ENCODE measurements at regions not wholly inside any gene's neighbourhood (a gene's known extent, or its start where the extent isn't known, plus 50 kb on each side); places are given as distances from the start of the nearest gene placed in this dataset.

- DNase-seq (ENCODE audit: low read depth, low spot score) = no peak
- intact Hi-C loops (cut with micrococcal nuclease; ENCODE audit: unreplicated experiment) (no loop called here), in situ Hi-C loops (cut with HindIII; ENCODE audit: low pct_unique_long_range_greater_than_20kb, low sequenced_read_pairs) (no loop called here)
- Histone ChIP-seq H3K9me3 (ENCODE audit: control insufficient read depth, insufficient read depth, low read depth, low read length) (no peaks in the 10 kb centered on the region), H3K4me1 (ENCODE audit: control insufficient read depth, insufficient read depth, low read length) (no peaks in the 10 kb centered on the region), H3K27ac (ENCODE audit: low read length) (no peak overlapping the region), H3K27me3 (ENCODE audit: control insufficient read depth, insufficient read depth, low read length) (no peaks in the 10 kb centered on the region), H3K36me3 (ENCODE audit: control insufficient read depth, insufficient read depth, low read length) (no peaks in the 10 kb centered on the region), H3K4me3 (ENCODE audit: low read depth in 2 of 2, low read length in 2 of 2) (no peak overlapping the region)
- CTCF ChIA-PET = no interaction called here
- BruUV-seq (replicated peaks) = no TSS peak
- no peak for TF ChIP-seq SIN3A (IDR thresholded peaks at IDR 0.05; ENCODE audit: borderline replicate concordance, insufficient read depth, low read depth, low read length)
- TF ChIP-seq CTCF (IDR thresholded peaks at IDR 0.05) = no peak
- no peak for TF ChIP-seq TCF7L2 (IDR thresholded peaks at IDR 0.05; ENCODE audit: low read depth, low read length)
- no peak for TF ChIP-seq POLR2AphosphoS5 (IDR thresholded peaks at IDR 0.05; ENCODE audit: low read depth, low read length)
- TF ChIP-seq REST (IDR thresholded peaks at IDR 0.05; ENCODE audit: insufficient read depth in 1 of 2, low read depth in 2 of 2, low read length in 1 of 2) = no peak
- POLR2A ChIA-PET = no interaction called here
- ATAC-seq = no peak
These were observed 435.4 kb upstream of the HSFY2 start for GRCh38 chrY:19208915-19209314.

GRCh38 chrY:19207048-19207447 lies 433.5 kb upstream of the HSFY2 start:
- ATAC-seq (no peak), DNase-seq (ENCODE audit: low read depth, low spot score) (no peak)
- in situ Hi-C loops (cut with HindIII; ENCODE audit: low pct_unique_long_range_greater_than_20kb, low sequenced_read_pairs) = no loop called here
- Histone ChIP-seq H3K4me1 (ENCODE audit: control insufficient read depth, insufficient read depth, low read length) (no peaks in the 10 kb centered on the region), H3K27me3 (ENCODE audit: control insufficient read depth, insufficient read depth, low read length) (no peaks in the 10 kb centered on the region), H3K9me3 (ENCODE audit: control insufficient read depth, insufficient read depth, low read depth, low read length) (no peaks in the 10 kb centered on the region), H3K27ac (ENCODE audit: low read length) (no peak overlapping the region), H3K4me3 (ENCODE audit: low read depth in 2 of 2, low read length in 2 of 2) (no peak overlapping the region), H3K36me3 (ENCODE audit: control insufficient read depth, insufficient read depth, low read length) (no peaks in the 10 kb centered on the region)
- CTCF ChIA-PET = no interaction called here
- POLR2A ChIA-PET = no interaction called here
- TF ChIP-seq TCF7L2 (IDR thresholded peaks at IDR 0.05; ENCODE audit: low read depth, low read length) = no peak
- TF ChIP-seq POLR2AphosphoS5 (IDR thresholded peaks at IDR 0.05; ENCODE audit: low read depth, low read length) = no peak
- TF ChIP-seq CTCF (IDR thresholded peaks at IDR 0.05) = no peak
- TF ChIP-seq REST (IDR thresholded peaks at IDR 0.05; ENCODE audit: insufficient read depth in 1 of 2, low read depth in 2 of 2, low read length in 1 of 2) = no peak
- no peak for TF ChIP-seq SIN3A (IDR thresholded peaks at IDR 0.05; ENCODE audit: borderline replicate concordance, insufficient read depth, low read depth, low read length)
- BruUV-seq (replicated peaks) = no TSS peak
- intact Hi-C loops (cut with micrococcal nuclease; ENCODE audit: unreplicated experiment) = no loop called here
